Vagina (tissue), 2 donors: ENCODE measurements at regions not wholly inside any gene's neighbourhood (a gene's known extent, or its start where the extent isn't known, plus 50 kb on each side); places are given as distances from the start of the nearest gene placed in this dataset.

Experiments
- DNase-seq, 2 donors: peaks; one replicate each; pipeline ENCODE4 v3.0.0-alpha.2; 2017; ENCODE audit errors: extremely low spot score in 2 of 2
- H3K27ac ChIP-seq: fragments of 200-600 bp; sonication (generic); one replicate; pipeline ENCODE4 v1.5.1; 2019
- H3K27me3 ChIP-seq: fragments of 200-600 bp; sonication (generic); one replicate; pipeline ENCODE4 v1.5.1; 2019
- H3K36me3 ChIP-seq, 2 donors: fragments of 200-600 bp; sonication (generic); one replicate each; pipeline ENCODE4 v1.5.1; 2017 to 2019
- H3K4me1 ChIP-seq: fragments of 200-600 bp; sonication (generic); one replicate; pipeline ENCODE4 v1.5.1; 2019
- H3K4me3 ChIP-seq, 2 donors: fragments of 200-600 bp; sonication (generic); 1 replicate in 1 of 2; 2 replicates in 1 of 2; pipeline ENCODE4 v1.5.1; 2016 to 2019
- H3K9me3 ChIP-seq: fragments of 200-600 bp; sonication (generic); one replicate; pipeline ENCODE4 v1.5.1; 2019
- CTCF ChIP-seq, 3 experiments: fragments of 450-650 bp in 2 of 3; fragments of 200-600 bp in 1 of 3; sonication (generic) in 1 of 3; IDR thresholded peaks; one replicate each; pipeline ENCODE4 v1.5.1; 2017 to 2019; ENCODE audit warnings: antibody characterized with exemption in 3 of 3, mild to moderate bottlenecking in 2 of 3, moderate library complexity in 2 of 3
- POLR2A ChIP-seq, 2 donors: fragments of 450-650 bp; IDR thresholded peaks; one replicate each; pipeline ENCODE4 v1.6.1; 2017; ENCODE audit warnings: antibody characterized with exemption in 2 of 2, mild to moderate bottlenecking in 2 of 2, moderate library complexity in 2 of 2
- POLR2AphosphoS5 ChIP-seq, 2 donors: sonication (generic); formaldehyde crosslinking; IDR thresholded peaks; one replicate each; pipeline ENCODE4 v1.9.0; 2017; ENCODE audit warnings: antibody characterized with exemption in 2 of 2, mild to moderate bottlenecking in 2 of 2, low read depth in 1 of 2; ENCODE audit not compliant: insufficient read depth in 1 of 2
- intact Hi-C: fragments of 100-400 bp; cut with DNase I; formaldehyde crosslinking; loops from one replicate; pipeline ENCODE4 v1.15.1; 2023

- H3K4me1 ChIP-seq, result no peaks in the 10 kb centered on the region
- TF ChIP-seq POLR2AphosphoS5 (IDR thresholded peaks at IDR 0.05; ENCODE audit: insufficient read depth in 1 of 2, low read depth in 1 of 2) (no peak), POLR2A (IDR thresholded peaks at IDR 0.05) (no peak), CTCF (IDR thresholded peaks at IDR 0.05) (no peak)
- no peak for DNase-seq
- H3K9me3 ChIP-seq, result no peaks in the 10 kb centered on the region
- intact Hi-C loops, result no loop called here
- H3K27me3 ChIP-seq, result no peaks in the 10 kb centered on the region
- H3K27ac ChIP-seq, result no peak overlapping the region
- no peak overlapping the region for H3K4me3 ChIP-seq
- no peaks in the 10 kb centered on the region for H3K36me3 ChIP-seq
Observed at GRCh38 chr3:159208050-159208449, 406.2 kb downstream of the MFSD1 start.

DNA sequence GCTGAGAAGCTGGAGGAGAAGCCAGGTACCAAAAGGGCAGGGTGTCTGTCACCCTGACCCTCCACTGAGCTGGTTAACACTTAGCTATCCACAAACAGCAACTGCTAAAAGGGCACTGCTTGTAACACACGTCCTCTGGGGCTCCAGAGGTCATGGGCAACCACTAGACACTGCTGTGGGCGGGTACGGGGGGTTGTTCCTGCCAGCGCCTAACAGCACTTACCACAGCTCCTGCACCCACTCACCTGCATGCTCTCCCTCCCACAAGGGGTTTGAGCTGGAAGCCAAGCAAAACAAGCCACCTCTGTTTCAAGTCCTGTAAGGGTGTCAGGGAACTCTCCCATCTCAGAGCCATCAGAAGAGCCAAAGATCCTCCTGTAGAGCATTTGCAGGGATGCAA is 407.6 kb downstream of the MFSD1 start:
- H3K27me3 ChIP-seq, result no peaks in the 10 kb centered on the region
- H3K27ac ChIP-seq, result no peak overlapping the region
- no peak for TF ChIP-seq POLR2AphosphoS5 (IDR thresholded peaks at IDR 0.05; ENCODE audit: insufficient read depth in 1 of 2, low read depth in 1 of 2)
- no peak for TF ChIP-seq CTCF (IDR thresholded peaks at IDR 0.05)
- TF ChIP-seq POLR2A (IDR thresholded peaks at IDR 0.05), result no peak
- H3K36me3 ChIP-seq, result no peaks in the 10 kb centered on the region
- DNase-seq, result no peak
- H3K4me1 ChIP-seq, result no peaks in the 10 kb centered on the region
- no peak overlapping the region for H3K4me3 ChIP-seq
- intact Hi-C loops, result no loop called here
- H3K9me3 ChIP-seq, result no peaks in the 10 kb centered on the region

DNA sequence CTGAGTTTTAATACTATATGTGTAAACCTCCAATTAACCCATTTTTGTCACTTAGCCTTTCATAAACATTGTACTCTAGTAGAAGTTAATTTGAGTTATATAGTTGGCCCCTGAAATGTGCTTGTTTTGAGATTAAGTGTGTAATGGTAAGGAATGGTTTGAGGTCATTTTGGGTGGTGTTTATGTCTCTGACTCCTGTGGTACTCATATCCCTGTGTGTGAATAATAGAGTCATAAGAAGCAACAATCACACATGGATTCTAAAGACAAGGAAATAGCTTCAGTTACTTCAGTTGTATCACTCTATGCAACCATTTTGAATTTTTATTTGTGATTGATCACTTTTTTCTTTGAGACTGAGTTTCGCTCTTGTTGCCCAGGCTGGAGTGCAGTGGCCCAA is 408.5 kb downstream of the MFSD1 start:
- H3K36me3 ChIP-seq, result no peaks in the 10 kb centered on the region
- H3K4me1 ChIP-seq, result no peaks in the 10 kb centered on the region
- DNase-seq, result no peak
- intact Hi-C loops, result no loop called here
- no peaks in the 10 kb centered on the region for H3K9me3 ChIP-seq
- TF ChIP-seq POLR2AphosphoS5 (IDR thresholded peaks at IDR 0.05; ENCODE audit: insufficient read depth in 1 of 2, low read depth in 1 of 2) (no peak), POLR2A (IDR thresholded peaks at IDR 0.05) (no peak), CTCF (IDR thresholded peaks at IDR 0.05) (no peak)
- no peak overlapping the region for H3K27ac ChIP-seq
- H3K4me3 ChIP-seq, result no peak overlapping the region
- H3K27me3 ChIP-seq, result no peaks in the 10 kb centered on the region

DNA sequence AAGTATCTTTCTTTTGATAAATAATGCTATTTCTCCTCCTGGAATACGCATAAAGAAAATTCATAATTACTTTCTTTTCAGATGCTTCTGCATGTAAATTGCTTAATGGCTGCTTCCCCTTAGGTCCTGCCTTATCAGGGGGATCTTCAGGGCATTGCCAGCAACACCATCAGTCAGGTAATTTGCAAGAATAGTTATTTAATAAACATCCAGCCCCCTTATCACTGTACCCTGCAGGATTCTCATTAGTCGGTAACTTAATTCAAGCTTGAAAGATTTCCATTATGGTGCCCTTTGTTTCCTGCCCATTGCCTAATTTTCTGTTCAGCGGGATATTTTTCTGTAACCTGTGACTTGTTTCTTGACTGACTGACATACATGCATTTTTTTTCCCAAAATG is 414.5 kb downstream of the MFSD1 start:
- intact Hi-C loops, result no loop called here
- Histone ChIP-seq H3K9me3 (no peaks in the 10 kb centered on the region), H3K27me3 (no peaks in the 10 kb centered on the region), H3K4me1 (no peaks in the 10 kb centered on the region), H3K27ac (no peak overlapping the region), H3K36me3 (no peaks in the 10 kb centered on the region), H3K4me3 (no peak overlapping the region)
- DNase-seq, result no peak
- TF ChIP-seq POLR2AphosphoS5 (IDR thresholded peaks at IDR 0.05; ENCODE audit: insufficient read depth in 1 of 2, low read depth in 1 of 2), result no peak
- TF ChIP-seq CTCF (IDR thresholded peaks at IDR 0.05), result no peak
- TF ChIP-seq POLR2A (IDR thresholded peaks at IDR 0.05), result no peak

DNA sequence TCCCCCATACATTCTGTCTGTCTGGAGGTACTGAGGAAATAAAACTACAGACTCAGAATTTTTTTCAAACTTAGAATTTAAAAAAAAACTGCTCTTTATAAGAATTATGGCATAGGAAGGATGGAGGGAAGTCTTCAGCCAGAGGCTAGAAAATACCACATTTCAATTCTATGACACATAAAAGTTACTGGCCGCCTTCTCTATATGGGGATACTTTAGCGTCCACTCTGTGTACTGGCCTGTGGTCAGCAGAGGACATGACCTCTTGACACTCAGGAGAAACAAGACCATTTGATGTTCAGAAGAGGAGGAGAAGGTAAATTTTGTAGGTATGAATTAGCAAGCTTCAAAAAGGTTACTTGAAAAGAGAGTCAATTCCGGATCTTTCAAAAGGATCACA is 417.4 kb downstream of the MFSD1 start:
- no peak overlapping the region for H3K27ac ChIP-seq
- intact Hi-C loops, result no loop called here
- H3K36me3 ChIP-seq, result no peaks in the 10 kb centered on the region
- TF ChIP-seq POLR2AphosphoS5 (IDR thresholded peaks at IDR 0.05; ENCODE audit: insufficient read depth in 1 of 2, low read depth in 1 of 2) (no peak), POLR2A (IDR thresholded peaks at IDR 0.05) (no peak), CTCF (IDR thresholded peaks at IDR 0.05) (no peak)
- no peak overlapping the region for H3K4me3 ChIP-seq
- no peaks in the 10 kb centered on the region for H3K27me3 ChIP-seq
- DNase-seq, result no peak
- no peaks in the 10 kb centered on the region for H3K9me3 ChIP-seq
- H3K4me1 ChIP-seq, result no peaks in the 10 kb centered on the region
